WTC11 (cell line): ENCODE measurements at regions not wholly inside any gene's neighbourhood (a gene's known extent, or its start where the extent isn't known, plus 50 kb on each side); places are given as distances from the start of the nearest gene placed in this dataset.

Experiments used
- CBFB ChIP-seq: sonication (generic); formaldehyde crosslinking; IDR thresholded peaks from 2 replicates; pipeline ENCODE4 v1.8.1; 2022; ENCODE audit warnings: mild to moderate bottlenecking, low read depth, missing genetic modification reagents
- CTCF ChIP-seq: fragments of 200-600 bp; IDR thresholded peaks from 2 replicates; pipeline ENCODE4 v1.8.0; 2022; ENCODE audit warnings: antibody characterized with exemption
- HMGXB4 ChIP-seq: sonication (generic); formaldehyde crosslinking; IDR thresholded peaks from 2 replicates; pipeline ENCODE4 v1.8.1; 2023; ENCODE audit warnings: mild to moderate bottlenecking, moderate library complexity, missing genetic modification reagents
- KAT7 ChIP-seq: sonication (generic); formaldehyde crosslinking; IDR thresholded peaks from 2 replicates; pipeline ENCODE4 v1.8.1; 2023; ENCODE audit warnings: missing genetic modification reagents, mild to moderate bottlenecking, borderline replicate concordance
- MXD4 ChIP-seq: fragments of 250-450 bp; sonication (Bioruptor Pico); IDR thresholded peaks from 2 replicates; pipeline ENCODE4 v1.8.0; 2021; ENCODE audit warnings: mild to moderate bottlenecking, moderate library complexity, borderline replicate concordance
- SP1 ChIP-seq: sonication (generic); formaldehyde crosslinking; conservative IDR thresholded peaks from 2 replicates; pipeline ENCODE4 v1.8.1; 2022; ENCODE audit warnings: missing genetic modification reagents
- TF ChIP-seq, protein P1 (sequence below): sonication (generic); formaldehyde crosslinking; IDR thresholded peaks from 2 replicates; pipeline ENCODE4 v1.8.1; 2022; ENCODE audit warnings: mild to moderate bottlenecking, missing genetic modification reagents, moderate library complexity, borderline replicate concordance
- TF ChIP-seq, protein P2 (sequence below): sonication (generic); formaldehyde crosslinking; IDR thresholded peaks from 2 replicates; pipeline ENCODE4 v1.8.0; 2023; ENCODE audit warnings: missing genetic modification reagents

GRCh38 chr7:33745934-33746333 is 159.4 kb upstream of the BMPER start:
- TF ChIP-seq, protein P1, sequence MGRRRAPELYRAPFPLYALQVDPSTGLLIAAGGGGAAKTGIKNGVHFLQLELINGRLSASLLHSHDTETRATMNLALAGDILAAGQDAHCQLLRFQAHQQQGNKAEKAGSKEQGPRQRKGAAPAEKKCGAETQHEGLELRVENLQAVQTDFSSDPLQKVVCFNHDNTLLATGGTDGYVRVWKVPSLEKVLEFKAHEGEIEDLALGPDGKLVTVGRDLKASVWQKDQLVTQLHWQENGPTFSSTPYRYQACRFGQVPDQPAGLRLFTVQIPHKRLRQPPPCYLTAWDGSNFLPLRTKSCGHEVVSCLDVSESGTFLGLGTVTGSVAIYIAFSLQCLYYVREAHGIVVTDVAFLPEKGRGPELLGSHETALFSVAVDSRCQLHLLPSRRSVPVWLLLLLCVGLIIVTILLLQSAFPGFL = no peak
- TF ChIP-seq CTCF = no peak
- TF ChIP-seq KAT7 (CRISPR knock-in tag) = no peak
- TF ChIP-seq SP1 (CRISPR knock-in tag) = no peak
- TF ChIP-seq CBFB (CRISPR knock-in tag) = no peak
- no peak for TF ChIP-seq MXD4 (CRISPR knock-in tag)
- TF ChIP-seq, protein P2, sequence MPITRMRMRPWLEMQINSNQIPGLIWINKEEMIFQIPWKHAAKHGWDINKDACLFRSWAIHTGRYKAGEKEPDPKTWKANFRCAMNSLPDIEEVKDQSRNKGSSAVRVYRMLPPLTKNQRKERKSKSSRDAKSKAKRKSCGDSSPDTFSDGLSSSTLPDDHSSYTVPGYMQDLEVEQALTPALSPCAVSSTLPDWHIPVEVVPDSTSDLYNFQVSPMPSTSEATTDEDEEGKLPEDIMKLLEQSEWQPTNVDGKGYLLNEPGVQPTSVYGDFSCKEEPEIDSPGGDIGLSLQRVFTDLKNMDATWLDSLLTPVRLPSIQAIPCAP = no peak
- TF ChIP-seq HMGXB4 (CRISPR knock-in tag) = no peak
